Esophagus (tissue), 2 donors: ENCODE measurements at regions not wholly inside any gene's neighbourhood (a gene's known extent, or its start where the extent isn't known, plus 50 kb on each side); places are given as distances from the start of the nearest gene placed in this dataset.
"Not testable (repeated sequence)": the region's sequence is repeated elsewhere in the genome, so short reads cannot be mapped to it uniquely, and the experiment has no call there.

Source experiments
- H3K27ac ChIP-seq, 2 donors: one replicate each; pipeline ENCODE4 v1.5.1; 2013; ENCODE audit warnings: low read depth in 2 of 2, mild to moderate bottlenecking in 2 of 2, inconsistent platforms in 1 of 2, low read length in 1 of 2, moderate library complexity in 1 of 2
- H3K27me3 ChIP-seq, 2 donors: one replicate each; pipeline ENCODE4 v1.6.1; 2013; ENCODE audit warnings: low read length in 2 of 2, control low read depth in 1 of 2, mild to moderate bottlenecking in 1 of 2; ENCODE audit not compliant: insufficient read depth in 2 of 2, control insufficient read depth in 1 of 2
- H3K36me3 ChIP-seq, 2 donors: one replicate each; pipeline ENCODE4 v1.6.1; 2013; ENCODE audit warnings: low read length in 1 of 2; ENCODE audit not compliant: control insufficient read depth in 2 of 2, insufficient read depth in 2 of 2
- H3K4me1 ChIP-seq, 2 donors: one replicate each; pipeline ENCODE4 v1.6.1; 2013; ENCODE audit warnings: low read length in 1 of 2; ENCODE audit not compliant: control insufficient read depth in 2 of 2, insufficient read depth in 2 of 2
- H3K4me3 ChIP-seq, 2 donors: one replicate each; pipeline ENCODE4 v1.5.1; 2013; ENCODE audit warnings: low read length in 2 of 2, mild to moderate bottlenecking in 2 of 2, low read depth in 1 of 2, moderate library complexity in 1 of 2
- H3K9me3 ChIP-seq, 2 donors: one replicate each; pipeline ENCODE4 v1.6.1; 2013; ENCODE audit warnings: mild to moderate bottlenecking in 2 of 2, low read depth in 1 of 2, low read length in 1 of 2, moderate library complexity in 1 of 2; ENCODE audit not compliant: control insufficient read depth in 2 of 2, insufficient read depth in 1 of 2
- WGBS, 2 donors: extraction: QIAGEN DNeasy Blood & Tissue Kit; methylation state at CpG; one replicate each; pipeline ENCODE4 v1.1.7; 2013; 5-methylcytosine and 5-hydroxymethylcytosine counted together
- donor health status: healthy with polysubstance abuse.
- donor health status: Bipolar disorder and iron deficiency.

DNA sequence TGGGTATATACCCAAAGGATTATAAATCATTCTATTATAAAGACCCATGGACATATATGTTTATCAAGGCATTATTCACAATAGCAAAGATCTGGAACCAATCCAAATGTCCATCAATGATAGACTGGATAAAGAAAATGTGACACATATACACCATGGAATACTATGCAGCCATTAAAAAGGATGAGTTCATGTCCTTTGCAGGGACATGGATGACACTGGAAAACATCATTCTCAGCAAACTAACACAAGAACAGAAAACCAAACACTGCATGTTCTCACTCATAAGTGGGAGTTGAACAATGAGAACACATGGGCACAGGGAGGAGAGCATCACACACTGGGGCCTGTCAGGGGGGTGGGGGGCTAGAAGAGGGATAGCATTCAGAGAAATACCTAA, 136.9 kb upstream of the ST8SIA4 start:
- not testable (repeated sequence) for H3K27ac ChIP-seq, H3K9me3 ChIP-seq, H3K4me1 ChIP-seq, H3K27me3 ChIP-seq, H3K4me3 ChIP-seq, H3K36me3 ChIP-seq

DNA sequence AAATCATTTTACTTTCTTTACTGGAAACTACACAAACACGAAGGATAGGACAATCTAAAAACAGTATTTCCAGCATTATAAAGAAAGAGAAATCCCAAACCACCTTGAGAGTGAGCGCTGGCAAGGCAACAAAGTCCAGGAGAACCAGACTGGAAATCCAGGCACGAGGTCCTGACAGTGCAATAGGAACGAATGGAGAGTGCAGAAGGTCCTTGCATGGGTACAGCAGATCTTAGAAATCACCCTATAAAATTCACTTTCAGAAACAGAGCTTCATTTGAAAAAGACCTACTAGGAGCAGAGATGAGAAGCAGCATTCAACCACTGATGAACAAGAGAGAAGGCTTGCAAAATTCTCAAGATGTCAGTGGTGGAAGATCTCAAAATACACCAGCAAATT, 133.7 kb upstream of the ST8SIA4 start:
- no peaks in the 10 kb centered on the region for H3K27me3 ChIP-seq
- H3K4me1 ChIP-seq, result no peaks in the 10 kb centered on the region
- no peaks in the 10 kb centered on the region for H3K9me3 ChIP-seq
- H3K4me3 ChIP-seq, result no peak overlapping the region
- no peaks in the 10 kb centered on the region for H3K36me3 ChIP-seq
- no peak overlapping the region for H3K27ac ChIP-seq
- 75 to 76% methylated on average over 4 of the region's 4 CpGs for WGBS, 2 donors

DNA sequence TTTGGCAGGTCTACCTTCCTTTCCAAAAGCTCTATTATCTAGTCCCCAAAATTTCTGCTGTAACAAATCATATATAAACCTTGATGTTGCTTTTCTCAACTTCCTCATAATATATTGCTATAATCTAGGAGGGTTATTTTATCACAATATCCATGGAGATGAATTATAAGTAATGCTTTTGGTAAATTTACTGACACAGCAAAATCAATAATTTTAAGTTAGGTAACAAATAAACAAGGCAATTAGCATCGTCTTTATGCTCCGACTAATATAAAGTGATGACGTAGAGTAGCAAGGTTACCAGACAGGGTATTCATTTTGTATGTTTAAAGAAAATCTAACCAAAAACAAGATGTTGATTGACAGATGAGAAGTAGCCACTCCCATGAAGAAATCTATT, 132.3 kb upstream of the ST8SIA4 start:
- Histone ChIP-seq H3K27ac (no peak overlapping the region), H3K36me3 (no peaks in the 10 kb centered on the region), H3K9me3 (no peaks in the 10 kb centered on the region), H3K4me1 (no peaks in the 10 kb centered on the region), H3K4me3 (no peak overlapping the region), H3K27me3 (no peaks in the 10 kb centered on the region)
- WGBS, 2 donors, result 91 to 97% methylated on average over 3 of the region's 3 CpGs

DNA sequence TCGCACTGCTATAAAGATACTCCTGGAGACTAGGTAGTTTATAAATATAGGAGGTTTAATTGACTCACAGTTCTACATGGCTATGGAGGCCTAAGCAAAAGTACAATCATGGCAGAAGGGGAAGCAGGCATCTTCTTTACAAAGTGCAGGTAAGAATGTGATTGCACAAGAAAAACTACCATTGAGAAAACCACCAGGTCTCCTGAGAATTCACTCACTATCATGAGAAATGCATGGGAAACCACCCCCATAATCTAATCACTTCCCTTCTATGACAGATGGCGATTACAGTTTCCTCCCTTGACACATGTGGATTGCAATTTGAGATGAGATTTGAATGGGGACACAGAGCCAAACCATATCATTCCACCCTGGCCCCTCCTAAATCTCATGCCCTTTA, 121.2 kb upstream of the ST8SIA4 start:
- Histone ChIP-seq H3K9me3 (no peaks in the 10 kb centered on the region), H3K4me3 (no peak overlapping the region), H3K27ac (no peak overlapping the region), H3K4me1 (no peaks in the 10 kb centered on the region), H3K36me3 (no peaks in the 10 kb centered on the region), H3K27me3 (no peaks in the 10 kb centered on the region)
- WGBS, 2 donors, result 77 to 81% methylated on average over 2 of the region's 2 CpGs

DNA sequence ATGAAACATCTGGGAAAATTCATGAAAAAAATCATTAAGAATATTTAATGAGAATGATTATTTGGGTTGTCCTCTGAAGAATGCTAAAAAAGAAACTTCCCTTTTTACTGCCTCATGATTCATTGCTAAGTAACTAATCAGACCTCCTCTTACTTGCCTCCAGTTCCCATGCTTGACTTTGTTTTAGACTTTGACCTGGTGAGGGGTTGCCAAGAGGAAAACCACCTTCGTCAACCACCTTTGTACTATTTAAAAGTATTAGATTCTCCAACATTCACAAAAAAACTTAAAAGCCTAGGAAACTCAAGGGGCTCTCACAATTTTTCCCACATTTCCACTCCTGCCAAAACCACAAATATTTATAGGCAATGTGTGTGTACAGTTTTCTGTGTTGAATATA, 115.2 kb upstream of the ST8SIA4 start:
- Histone ChIP-seq H3K4me1 (no peaks in the 10 kb centered on the region), H3K36me3 (no peaks in the 10 kb centered on the region), H3K9me3 (no peaks in the 10 kb centered on the region), H3K4me3 (no peak overlapping the region), H3K27ac (no peak overlapping the region), H3K27me3 (no peaks in the 10 kb centered on the region)
- 47 to 63% methylated on average over 1 of the region's 1 CpG for WGBS, 2 donors

DNA sequence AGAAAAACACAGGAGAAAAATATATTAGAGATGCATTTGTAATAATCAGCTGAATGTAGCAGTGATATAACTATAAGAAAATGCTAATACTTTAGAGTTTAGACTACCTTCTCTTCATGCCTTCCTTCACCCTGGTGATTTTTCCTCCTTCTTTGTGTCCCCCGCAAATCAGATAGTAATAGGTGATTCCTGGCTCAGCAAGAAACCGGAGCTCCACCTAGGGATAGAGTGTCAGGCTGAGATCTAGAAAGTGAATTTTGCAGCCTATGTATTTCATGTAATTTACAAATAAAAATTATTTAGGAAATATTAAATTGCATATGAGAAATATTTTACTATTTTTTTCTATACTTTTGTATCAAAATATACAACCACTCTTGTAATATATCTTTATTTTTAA, 109.8 kb upstream of the ST8SIA4 start:
- no peaks in the 10 kb centered on the region for H3K36me3 ChIP-seq
- 61 to 66% methylated on average over 2 of the region's 2 CpGs for WGBS, 2 donors
- no peak overlapping the region for H3K27ac ChIP-seq
- no peak overlapping the region for H3K4me3 ChIP-seq
- no peaks in the 10 kb centered on the region for H3K27me3 ChIP-seq
- no peaks in the 10 kb centered on the region for H3K4me1 ChIP-seq
- no peaks in the 10 kb centered on the region for H3K9me3 ChIP-seq

DNA sequence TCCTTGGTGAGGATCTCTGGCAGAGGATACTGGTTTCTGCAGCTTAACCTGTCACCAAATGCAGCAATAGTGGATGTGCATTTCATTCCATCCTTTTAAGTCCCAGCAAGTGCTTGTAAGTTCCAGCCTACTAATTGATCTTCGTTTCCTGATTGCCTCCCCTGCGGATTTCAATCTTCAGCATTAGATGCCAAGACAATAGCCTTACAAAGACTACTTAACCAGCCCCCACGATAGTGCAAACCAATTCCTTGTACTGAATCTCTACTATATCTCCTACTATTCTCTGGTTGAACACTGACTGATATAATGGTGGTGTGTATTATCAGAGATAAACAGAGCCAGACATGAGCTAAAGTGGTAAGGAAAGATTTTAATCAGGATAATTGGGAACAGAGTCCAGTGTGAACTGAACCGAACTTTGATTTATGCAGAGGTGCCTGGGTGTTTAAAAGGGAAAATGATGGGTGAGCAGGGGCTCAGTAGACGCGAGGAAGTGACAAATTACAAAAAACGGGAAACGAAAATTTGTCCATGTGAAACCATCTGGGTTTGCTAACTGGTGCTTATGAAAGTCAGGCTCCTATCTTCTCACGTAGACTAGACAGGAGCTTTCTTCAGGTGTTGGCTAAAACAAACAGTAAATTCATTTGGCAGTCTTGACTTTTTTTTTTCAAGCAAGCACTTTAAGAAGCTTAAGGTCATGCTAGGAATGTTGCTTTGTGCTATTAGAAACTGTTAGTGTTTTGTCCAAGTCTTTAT, 106.9 kb upstream of the ST8SIA4 start:
- Histone ChIP-seq H3K4me3 (no peak overlapping the region), H3K4me1 (no peaks in the 10 kb centered on the region), H3K9me3 (no peaks in the 10 kb centered on the region), H3K36me3 (no peaks in the 10 kb centered on the region), H3K27me3 (no peaks in the 10 kb centered on the region), H3K27ac (no peak overlapping the region)
- WGBS, 2 donors, result 59% methylated on average over 9 of the region's 9 CpGs

DNA sequence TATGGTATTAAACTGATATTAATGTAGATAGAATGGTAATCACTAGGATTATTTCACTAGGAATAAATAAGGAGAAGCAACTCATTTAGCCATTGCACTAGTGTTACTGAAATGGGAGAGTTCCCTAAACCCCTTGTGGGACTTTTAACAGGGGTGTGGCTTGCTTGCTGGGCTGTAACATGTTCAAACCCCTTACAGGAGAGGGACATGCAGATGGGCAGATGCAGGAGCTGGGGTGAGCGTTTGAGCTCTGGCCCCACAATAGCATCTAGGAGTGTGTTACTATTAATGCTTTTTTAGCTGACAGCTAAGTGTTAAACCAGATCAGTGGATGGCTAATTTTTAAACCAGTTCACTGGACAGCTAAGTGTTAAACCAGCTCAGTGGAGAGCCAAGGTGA, 89.3 kb upstream of the ST8SIA4 start:
- H3K27ac ChIP-seq, result no peak overlapping the region
- no peaks in the 10 kb centered on the region for H3K9me3 ChIP-seq
- H3K4me3 ChIP-seq, result no peak overlapping the region
- H3K4me1 ChIP-seq, result no peaks in the 10 kb centered on the region
- no peaks in the 10 kb centered on the region for H3K36me3 ChIP-seq
- whole genome bisulfite sequencing, 2 donors, result 65 to 82% methylated on average over 1 of the region's 1 CpG
- H3K27me3 ChIP-seq, result no peaks in the 10 kb centered on the region

DNA sequence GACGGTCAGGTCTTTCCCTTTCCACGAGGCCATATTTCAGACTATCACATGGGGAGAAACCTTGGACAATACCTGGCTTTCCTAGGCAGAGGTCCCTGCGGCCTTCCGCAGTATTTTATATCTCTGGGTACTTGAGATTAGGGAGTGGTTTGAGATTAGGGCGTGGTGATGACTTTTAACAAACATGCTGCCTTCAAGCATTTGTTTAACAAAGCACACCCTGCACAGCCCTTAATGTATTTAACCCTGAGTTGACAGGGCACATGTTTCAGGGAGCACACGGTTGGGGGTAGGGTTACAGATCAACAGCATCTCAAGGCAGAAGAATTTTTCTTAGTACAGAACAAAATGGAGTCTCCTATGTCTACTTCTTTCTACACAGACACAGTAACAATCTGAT, 80.5 kb upstream of the ST8SIA4 start:
- WGBS, 2 donors, result 68 to 73% methylated on average over 6 of the region's 6 CpGs
- H3K27ac ChIP-seq, H3K36me3 ChIP-seq, H3K9me3 ChIP-seq, H3K4me1 ChIP-seq, H3K4me3 ChIP-seq, H3K27me3 ChIP-seq: not testable (repeated sequence)

DNA sequence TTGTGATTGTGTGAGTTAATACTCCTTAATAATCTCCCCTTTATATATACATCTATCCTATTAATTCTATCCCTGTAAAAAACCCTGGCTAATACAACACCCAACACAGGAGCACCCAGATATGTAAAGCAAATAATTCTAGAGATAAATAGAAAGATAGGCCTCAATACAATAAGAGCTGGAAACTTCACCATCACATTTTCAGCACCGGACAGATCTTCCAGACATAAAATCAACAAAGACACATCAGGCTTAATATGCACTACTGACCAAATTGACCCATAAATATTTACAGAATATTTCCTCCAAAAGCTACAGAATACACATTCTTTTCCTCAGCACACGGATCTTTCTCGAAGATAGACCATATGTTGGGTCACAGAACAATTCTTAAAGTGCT, 71.0 kb upstream of the ST8SIA4 start:
- no peaks in the 10 kb centered on the region for H3K36me3 ChIP-seq

More for the DNA sequence above, 71.0 kb upstream of the ST8SIA4 start:
- Histone ChIP-seq H3K27ac (no peak overlapping the region), H3K4me1 (no peaks in the 10 kb centered on the region), H3K9me3 (no peaks in the 10 kb centered on the region), H3K4me3 (no peak overlapping the region), H3K27me3 (no peaks in the 10 kb centered on the region)
- WGBS, 2 donors, result 55 to 60% methylated on average over 3 of the region's 3 CpGs
